Keratinocyte (primary cell): ENCODE measurements at regions not wholly inside any gene's neighbourhood (a gene's known extent, or its start where the extent isn't known, plus 50 kb on each side); places are given as distances from the start of the nearest gene placed in this dataset.

ENCODE experiments used
- EZH2 ChIP-seq: IDR thresholded peaks from one replicate; pipeline ENCODE4 v1.6.1; 2012; ENCODE audit warnings: inconsistent platforms, mild to moderate bottlenecking, low read length, moderate library complexity
- TF ChIP-seq, protein P1 (sequence below), 3 experiments: IDR thresholded peaks in 1 of 3; conservative IDR thresholded peaks in 1 of 3; optimal IDR thresholded peaks in 1 of 3; 2 replicates in 2 of 3; 3 replicates in 1 of 3; pipeline versions ENCODE3 to v1.5.1; 2011; ENCODE audit warnings: low read length in 3 of 3, mild to moderate bottlenecking in 3 of 3, moderate library complexity in 2 of 3, control low read depth in 1 of 3, inconsistent platforms in 1 of 3; ENCODE audit not compliant: insufficient read depth in 2 of 3; ENCODE audit errors: extremely low read depth in 1 of 3

DNA sequence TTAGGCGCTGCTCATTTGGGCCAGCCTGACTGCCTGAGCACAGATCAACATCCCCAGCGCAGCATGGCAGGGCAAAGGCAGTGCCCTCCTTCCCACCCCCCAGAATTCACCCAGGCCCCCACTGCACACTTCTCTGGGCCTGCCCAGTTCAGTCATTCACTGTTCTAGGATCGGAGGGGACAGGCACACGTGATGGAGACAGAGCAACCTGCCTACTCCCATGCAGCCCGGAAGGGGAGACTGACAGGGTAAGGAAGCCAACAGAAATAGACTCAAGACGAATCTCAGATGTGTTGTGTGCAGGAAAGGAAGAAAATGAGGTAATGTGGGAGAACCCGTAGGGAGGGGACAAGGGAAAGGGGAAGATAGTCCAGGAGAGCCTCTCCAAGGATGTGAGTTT, 59.2 kb upstream of the LYRM9 start:
- TF ChIP-seq, protein P1, sequence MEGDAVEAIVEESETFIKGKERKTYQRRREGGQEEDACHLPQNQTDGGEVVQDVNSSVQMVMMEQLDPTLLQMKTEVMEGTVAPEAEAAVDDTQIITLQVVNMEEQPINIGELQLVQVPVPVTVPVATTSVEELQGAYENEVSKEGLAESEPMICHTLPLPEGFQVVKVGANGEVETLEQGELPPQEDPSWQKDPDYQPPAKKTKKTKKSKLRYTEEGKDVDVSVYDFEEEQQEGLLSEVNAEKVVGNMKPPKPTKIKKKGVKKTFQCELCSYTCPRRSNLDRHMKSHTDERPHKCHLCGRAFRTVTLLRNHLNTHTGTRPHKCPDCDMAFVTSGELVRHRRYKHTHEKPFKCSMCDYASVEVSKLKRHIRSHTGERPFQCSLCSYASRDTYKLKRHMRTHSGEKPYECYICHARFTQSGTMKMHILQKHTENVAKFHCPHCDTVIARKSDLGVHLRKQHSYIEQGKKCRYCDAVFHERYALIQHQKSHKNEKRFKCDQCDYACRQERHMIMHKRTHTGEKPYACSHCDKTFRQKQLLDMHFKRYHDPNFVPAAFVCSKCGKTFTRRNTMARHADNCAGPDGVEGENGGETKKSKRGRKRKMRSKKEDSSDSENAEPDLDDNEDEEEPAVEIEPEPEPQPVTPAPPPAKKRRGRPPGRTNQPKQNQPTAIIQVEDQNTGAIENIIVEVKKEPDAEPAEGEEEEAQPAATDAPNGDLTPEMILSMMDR (optimal IDR thresholded peaks at IDR 0.05 in 1 of 3, IDR thresholded peaks at IDR 0.05 in 1 of 3, conservative IDR thresholded peaks at IDR 0.05 in 1 of 3; ENCODE audit: extremely low read depth in 1 of 3, insufficient read depth in 2 of 3, low read length in 3 of 3), result no peak
- TF ChIP-seq EZH2, result no peak
